DOHH2 (cell line): ENCODE measurements at regions not wholly inside any gene's neighbourhood (a gene's known extent, or its start where the extent isn't known, plus 50 kb on each side); places are given as distances from the start of the nearest gene placed in this dataset.

Experiments used
- EZH2phosphoT487 ChIP-seq: fragments of 200-600 bp; sonication (generic); IDR thresholded peaks from 2 replicates; pipeline ENCODE4 v1.6.1; 2017; ENCODE audit warnings: borderline replicate concordance, mild to moderate bottlenecking, antibody characterized with exemption, low read length, moderate library complexity, mixed read lengths
- TF ChIP-seq, protein P1 (sequence below): fragments of 200-600 bp; sonication (generic); IDR thresholded peaks from one replicate; pipeline ENCODE4 v1.5.1; 2014; ENCODE audit warnings: antibody characterized with exemption, mild to moderate bottlenecking, low read depth, low read length; ENCODE audit not compliant: poor library complexity, severe bottlenecking

DNA sequence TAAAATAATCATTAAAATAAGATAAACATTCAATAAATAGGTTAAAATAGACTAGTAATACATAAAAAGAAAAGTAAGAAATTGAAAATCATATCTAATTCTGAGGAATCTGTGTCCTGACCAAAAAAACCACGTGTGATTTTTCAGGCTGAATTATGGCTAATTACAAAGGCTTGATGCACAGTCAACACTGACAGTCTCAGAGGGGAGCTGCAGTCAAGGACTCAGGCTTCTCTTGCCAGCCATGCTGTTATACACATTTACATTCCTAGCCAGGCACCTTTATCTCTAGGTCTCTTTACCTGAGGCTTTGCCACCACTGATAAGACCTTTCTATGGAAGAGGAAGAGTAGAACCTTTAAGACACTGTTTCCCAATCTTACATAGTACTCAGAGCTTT lies 1737.7 kb upstream of the PCDH10 start:
- TF ChIP-seq, protein P1, sequence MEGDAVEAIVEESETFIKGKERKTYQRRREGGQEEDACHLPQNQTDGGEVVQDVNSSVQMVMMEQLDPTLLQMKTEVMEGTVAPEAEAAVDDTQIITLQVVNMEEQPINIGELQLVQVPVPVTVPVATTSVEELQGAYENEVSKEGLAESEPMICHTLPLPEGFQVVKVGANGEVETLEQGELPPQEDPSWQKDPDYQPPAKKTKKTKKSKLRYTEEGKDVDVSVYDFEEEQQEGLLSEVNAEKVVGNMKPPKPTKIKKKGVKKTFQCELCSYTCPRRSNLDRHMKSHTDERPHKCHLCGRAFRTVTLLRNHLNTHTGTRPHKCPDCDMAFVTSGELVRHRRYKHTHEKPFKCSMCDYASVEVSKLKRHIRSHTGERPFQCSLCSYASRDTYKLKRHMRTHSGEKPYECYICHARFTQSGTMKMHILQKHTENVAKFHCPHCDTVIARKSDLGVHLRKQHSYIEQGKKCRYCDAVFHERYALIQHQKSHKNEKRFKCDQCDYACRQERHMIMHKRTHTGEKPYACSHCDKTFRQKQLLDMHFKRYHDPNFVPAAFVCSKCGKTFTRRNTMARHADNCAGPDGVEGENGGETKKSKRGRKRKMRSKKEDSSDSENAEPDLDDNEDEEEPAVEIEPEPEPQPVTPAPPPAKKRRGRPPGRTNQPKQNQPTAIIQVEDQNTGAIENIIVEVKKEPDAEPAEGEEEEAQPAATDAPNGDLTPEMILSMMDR = no peak
- TF ChIP-seq EZH2phosphoT487 = no peak
